ENCODE measurements at regions not wholly inside any gene's neighbourhood (a gene's known extent, or its start where the extent isn't known, plus 50 kb on each side); places are given as distances from the start of the nearest gene placed in this dataset.

GRCh38 chr19:30133803-30134202 lies 191.8 kb downstream of the URI1 start:
- Histone ChIP-seq H2AFZ (ENCODE audit: control insufficient read depth, low read depth, low read length) (no peak overlapping the region), H3K9ac (ENCODE audit: control insufficient read depth, insufficient read depth, low read length) (no peak overlapping the region), H3K79me2 (ENCODE audit: control insufficient read depth, insufficient read depth, low read length) (no peaks in the 10 kb centered on the region), H3K27ac (ENCODE audit: control insufficient read depth, insufficient read depth) (no peak overlapping the region), H3K27me3 (replicated peaks in 1 of 2; ENCODE audit: control insufficient read depth in 2 of 2, insufficient read depth in 2 of 2, low read length in 1 of 2) (no peaks in the 10 kb centered on the region; a peak in 1 of 4 replicates), H3K4me1 (ENCODE audit: control insufficient read depth, insufficient read depth, low read length) (no peaks in the 10 kb centered on the region), H3K9me3 (replicated peaks; ENCODE audit: control insufficient read depth, insufficient read depth, low read length) (no peaks in the 10 kb centered on the region), H4K20me1 (ENCODE audit: control insufficient read depth, insufficient read depth) (no peaks in the 10 kb centered on the region), H3K36me3 (ENCODE audit: control insufficient read depth in 2 of 2, insufficient read depth in 2 of 2, low read length in 1 of 2) (no peaks in the 10 kb centered on the region), H3K4me3 (no peak overlapping the region), H3K4me2 (ENCODE audit: control insufficient read depth, insufficient read depth) (no peak overlapping the region)
- in situ Hi-C loops (cut with MboI) (no loop called here), intact Hi-C loops (cut with micrococcal nuclease; ENCODE audit: unreplicated experiment) (no loop called here)
- 0% methylated on average over 2 of the region's 2 CpGs for WGBS (ENCODE audit: insufficient coverage, insufficient replicate concordance, low lambda C conversion rate, missing lambda C conversion rate)
- RAD21 ChIA-PET (ENCODE audit: unreplicated experiment) = no interaction called here
- no peak for TF ChIP-seq YY1 (IDR thresholded peaks at IDR 0.05; ENCODE audit: low read depth, low read length)
- no peak for FAIRE-seq
- CTCF ChIA-PET = no interaction called here
- no peak for ATAC-seq
- SMC1A ChIA-PET (ENCODE audit: uncharacterized antibody, unreplicated experiment) = no interaction called here
- no TSS peak for BruUV-seq (replicated peaks)
- POLR2A ChIA-PET = no interaction called here
- no peak for DNase-seq (ENCODE audit: low read depth, low spot score)

GRCh38 chr19:30135093-30135757 lies 193.2 kb downstream of the URI1 start:
- BruUV-seq (replicated peaks) = no TSS peak
- no peaks in the 10 kb centered on the region for H3K4me1 ChIP-seq (ENCODE audit: control insufficient read depth, insufficient read depth, low read length)
- no peaks in the 10 kb centered on the region for H3K79me2 ChIP-seq (ENCODE audit: control insufficient read depth, insufficient read depth, low read length)
- intact Hi-C loops (cut with micrococcal nuclease; ENCODE audit: unreplicated experiment) = no loop called here
- H2AFZ ChIP-seq (ENCODE audit: control insufficient read depth, low read depth, low read length) = no peak overlapping the region
- ChIA-PET RAD21 (ENCODE audit: unreplicated experiment) (no interaction called here), CTCF (no interaction called here), SMC1A (ENCODE audit: uncharacterized antibody, unreplicated experiment) (no interaction called here), POLR2A (no interaction called here)
- H3K4me3 ChIP-seq = no peak overlapping the region
- WGBS (ENCODE audit: insufficient coverage, insufficient replicate concordance, low lambda C conversion rate, missing lambda C conversion rate) = 24% methylated on average over 12 of the region's 12 CpGs
- no peaks in the 10 kb centered on the region for H3K9me3 ChIP-seq (replicated peaks; ENCODE audit: control insufficient read depth, insufficient read depth, low read length)
- no peak for FAIRE-seq
- H3K9ac ChIP-seq (ENCODE audit: control insufficient read depth, insufficient read depth, low read length) = no peak overlapping the region
- no peak overlapping the region for H3K27ac ChIP-seq (ENCODE audit: control insufficient read depth, insufficient read depth)
- no peaks in the 10 kb centered on the region for H3K36me3 ChIP-seq (ENCODE audit: control insufficient read depth in 2 of 2, insufficient read depth in 2 of 2, low read length in 1 of 2)
- no peak for DNase-seq (ENCODE audit: low read depth, low spot score)
- no peak overlapping the region for H3K4me2 ChIP-seq (ENCODE audit: control insufficient read depth, insufficient read depth)
- in situ Hi-C loops (cut with MboI) = no loop called here
- no peaks in the 10 kb centered on the region for H4K20me1 ChIP-seq (ENCODE audit: control insufficient read depth, insufficient read depth)
- no peaks in the 10 kb centered on the region; a peak in 1 of 4 replicates for H3K27me3 ChIP-seq (replicated peaks in 1 of 2; ENCODE audit: control insufficient read depth in 2 of 2, insufficient read depth in 2 of 2, low read length in 1 of 2)
- ATAC-seq = no peak
- no peak for TF ChIP-seq YBX1 (IDR thresholded peaks at IDR 0.05)
- no peak for TF ChIP-seq CTCF (IDR thresholded peaks at IDR 0.05 in 2 of 3, conservative IDR thresholded peaks at IDR 0.05 in 1 of 3; ENCODE audit: control insufficient read depth in 2 of 3, extremely low read depth in 1 of 3, insufficient read depth in 1 of 3, low read depth in 3 of 3, low read length in 3 of 3)
- no peak for TF ChIP-seq HDAC2 (IDR thresholded peaks at IDR 0.05)
- no peak for TF ChIP-seq MYC (IDR thresholded peaks at IDR 0.05; ENCODE audit: insufficient read depth, insufficient read length, insufficient replicate concordance, low read length, severe bottlenecking)
- no peak for TF ChIP-seq BHLHE40 (IDR thresholded peaks at IDR 0.05; ENCODE audit: borderline replicate concordance in 1 of 2, low read depth in 2 of 2, low read length in 1 of 2)
- no peak for TF ChIP-seq SPI1 (IDR thresholded peaks at IDR 0.05; ENCODE audit: borderline replicate concordance, insufficient read depth, low read depth, low read length)
- TF ChIP-seq ZNF24 (IDR thresholded peaks at IDR 0.05) = no peak
- no peak for TF ChIP-seq EGR1 (IDR thresholded peaks at IDR 0.05; ENCODE audit: borderline replicate concordance in 1 of 2, low read depth in 2 of 2, low read length in 2 of 2)
- TF ChIP-seq NBN (IDR thresholded peaks at IDR 0.05) = no peak
- no peak for TF ChIP-seq SREBF1 (IDR thresholded peaks at IDR 0.05; ENCODE audit: low read length)
- no peak for TF ChIP-seq CBFB (IDR thresholded peaks at IDR 0.05; ENCODE audit: low read depth)
- no peak for TF ChIP-seq NR2C1 (IDR thresholded peaks at IDR 0.05)
- TF ChIP-seq ATF7 (IDR thresholded peaks at IDR 0.05; ENCODE audit: low read depth) = no peak
